Hindlimb muscle (tissue), 1 donor: ENCODE measurements at regions not wholly inside any gene's neighbourhood (a gene's known extent, or its start where the extent isn't known, plus 50 kb on each side); places are given as distances from the start of the nearest gene placed in this dataset.

Experiments used
- DNase-seq: peaks from one replicate; pipeline ENCODE4 v3.0.0-alpha.2; 2013

- no peak for DNase-seq
These were observed 53.7 kb upstream of the APCDD1 start for GRCh38 chr18:10400534-10401307.

- DNase-seq: no peak
These were observed 52.9 kb upstream of the APCDD1 start for GRCh38 chr18:10401521-10401920.

GRCh38 chr18:10401930-10402329, 52.5 kb upstream of the APCDD1 start:
- DNase-seq: no peak

DNA sequence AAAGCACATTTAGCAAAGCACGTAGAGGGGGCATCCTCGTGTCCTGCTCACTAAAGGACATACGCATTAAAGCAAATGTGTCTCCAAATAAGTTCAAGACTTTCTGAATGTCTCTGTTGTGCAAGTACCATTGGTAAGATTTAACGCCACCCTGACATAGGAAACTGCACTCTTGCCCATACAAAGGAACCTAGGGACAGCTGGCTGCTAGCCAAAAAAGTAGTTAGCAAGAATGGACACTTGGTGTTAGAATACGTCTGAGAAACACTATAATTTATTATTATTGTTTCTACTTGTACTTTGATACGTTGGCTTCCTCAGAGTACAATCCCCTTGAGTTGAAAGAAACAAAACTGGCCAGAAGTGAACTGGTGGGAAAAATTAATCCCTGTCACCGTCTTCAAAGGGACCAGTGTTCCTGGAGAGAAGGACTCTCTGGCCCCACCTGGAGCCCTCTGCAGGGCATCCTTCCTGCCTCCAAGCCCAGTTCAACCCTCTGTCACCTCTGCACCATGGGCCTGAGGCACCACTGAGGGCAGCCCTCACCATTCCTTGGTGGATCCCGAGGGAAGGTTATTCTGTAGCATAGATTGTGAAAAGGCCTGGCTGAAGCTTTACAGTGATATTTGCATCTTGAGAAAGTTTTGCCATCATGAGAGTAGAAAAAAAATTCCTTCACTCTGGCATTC, 51.4 kb upstream of the APCDD1 start:
- DNase-seq: no peak

DNA sequence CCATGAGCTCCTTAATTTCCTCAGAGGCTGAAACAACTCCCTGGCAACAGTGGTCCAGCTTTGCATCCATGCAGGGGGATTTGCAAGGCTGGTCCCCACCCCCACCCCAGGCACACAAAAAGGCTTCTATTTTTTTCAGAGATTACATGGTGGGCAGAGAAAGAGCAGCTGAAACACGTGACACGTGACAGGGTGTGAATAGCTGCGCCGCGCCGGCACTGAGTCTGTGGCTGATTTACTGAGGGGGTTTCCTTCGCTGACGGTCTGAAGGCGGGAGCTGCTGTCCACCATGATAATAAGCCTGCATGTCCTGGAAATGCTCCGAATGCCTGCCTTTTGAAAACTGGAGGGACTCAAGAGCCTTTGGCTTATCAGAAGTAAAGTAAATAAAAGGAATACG, 50.7 kb upstream of the APCDD1 start:
- no peak for DNase-seq

DNA sequence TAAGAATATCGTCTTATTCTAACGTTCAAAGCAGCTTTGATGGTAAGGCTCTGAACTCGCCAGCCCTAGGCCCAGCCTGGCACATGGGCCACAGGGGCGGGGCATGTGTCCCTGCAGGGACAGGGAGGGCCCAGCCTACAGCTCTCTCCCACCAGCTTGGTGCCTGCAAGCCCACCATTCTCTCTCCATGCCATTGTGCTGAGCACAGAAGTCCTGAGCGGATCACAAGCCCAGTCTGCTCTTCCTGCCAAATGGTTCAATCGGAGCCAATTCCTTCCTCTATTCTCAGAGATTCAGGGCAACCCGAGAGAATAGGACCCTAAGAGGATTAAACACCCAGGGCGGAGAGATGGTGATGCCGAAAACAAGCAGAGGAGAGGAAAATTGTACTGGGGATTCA, 50.3 kb upstream of the APCDD1 start:
- DNase-seq: no peak
